Amniotic stem cell (primary cell): ENCODE measurements at regions not wholly inside any gene's neighbourhood (a gene's known extent, or its start where the extent isn't known, plus 50 kb on each side); places are given as distances from the start of the nearest gene placed in this dataset.

Source experiments
- DNase-seq: peaks from one replicate; lab custom pipeline; 2025; lab: John Stamatoyannopoulos, UW

GRCh38 chr2:180461761-180462160, 454.7 kb upstream of the CWC22 start:
- no peak for DNase-seq

GRCh38 chr2:180456801-180457200, 449.7 kb upstream of the CWC22 start:
- DNase-seq, result no peak

GRCh38 chr2:180450841-180451240, 443.7 kb upstream of the CWC22 start:
- DNase-seq, result no peak

GRCh38 chr2:180449171-180449915, 442.2 kb upstream of the CWC22 start:
- no peak for DNase-seq

GRCh38 chr2:180446492-180446891, 439.4 kb upstream of the CWC22 start:
- DNase-seq, result no peak

GRCh38 chr2:180443888-180444287, 436.8 kb upstream of the CWC22 start:
- DNase-seq, result no peak

- DNase-seq, result no peak
These were observed 436.0 kb upstream of the CWC22 start for GRCh38 chr2:180442860-180443644.

GRCh38 chr2:180419212-180419611, 412.1 kb upstream of the CWC22 start:
- no peak for DNase-seq

GRCh38 chr2:180416627-180417026, 409.5 kb upstream of the CWC22 start:
- no peak for DNase-seq

GRCh38 chr2:180413336-180413735, 406.2 kb upstream of the CWC22 start:
- no peak for DNase-seq

GRCh38 chr2:180412219-180412618, 405.1 kb upstream of the CWC22 start:
- no peak for DNase-seq

- no peak for DNase-seq
These were observed 404.6 kb upstream of the CWC22 start for GRCh38 chr2:180411661-180412060.

GRCh38 chr2:180406687-180407086, 399.6 kb upstream of the CWC22 start:
- DNase-seq, result no peak

GRCh38 chr2:180405520-180405919, 398.4 kb upstream of the CWC22 start:
- DNase-seq, result no peak

- no peak for DNase-seq
These were observed 387.2 kb upstream of the CWC22 start for GRCh38 chr2:180394305-180394704.

GRCh38 chr2:180385601-180386201, 378.6 kb upstream of the CWC22 start:
- no peak for DNase-seq

- DNase-seq, result no peak
These were observed 369.0 kb upstream of the CWC22 start for GRCh38 chr2:180376066-180376465.

GRCh38 chr2:180374502-180375281, 367.6 kb upstream of the CWC22 start:
- no peak for DNase-seq

- no peak for DNase-seq
These were observed 363.6 kb upstream of the CWC22 start for GRCh38 chr2:180370511-180371205.

- no peak for DNase-seq
These were observed 361.8 kb upstream of the CWC22 start for GRCh38 chr2:180368881-180369280.

- no peak for DNase-seq
These were observed 360.7 kb upstream of the CWC22 start for GRCh38 chr2:180367815-180368214.

GRCh38 chr2:180366481-180366880, 359.4 kb upstream of the CWC22 start:
- DNase-seq, result no peak
